Neuronal stem cell (in vitro differentiated cells): ENCODE measurements at regions not wholly inside any gene's neighbourhood (a gene's known extent, or its start where the extent isn't known, plus 50 kb on each side); places are given as distances from the start of the nearest gene placed in this dataset.

Experiments
- DNase-seq: peaks from one replicate; pipeline ENCODE4 v3.0.0-alpha.2; 2013; ENCODE audit warnings: low spot score
- H2AFZ ChIP-seq: one replicate; pipeline ENCODE4 v1.6.1; 2013; ENCODE audit warnings: mild to moderate bottlenecking, low read length, inconsistent platforms
- H2AK5ac ChIP-seq: 2 replicates; pipeline ENCODE4 v1.6.1; 2013; ENCODE audit warnings: low read depth, mild to moderate bottlenecking, inconsistent platforms, low read length, moderate library complexity, mixed read lengths
- H2BK120ac ChIP-seq: 2 replicates; pipeline ENCODE4 v1.6.1; 2013; ENCODE audit warnings: low read depth, mild to moderate bottlenecking, inconsistent platforms, low read length, moderate library complexity, mixed read lengths
- H2BK12ac ChIP-seq: one replicate; pipeline ENCODE4 v1.6.1; 2013; ENCODE audit warnings: low read length, inconsistent platforms
- H2BK15ac ChIP-seq: 2 replicates; pipeline ENCODE4 v1.6.1; 2013; ENCODE audit warnings: mild to moderate bottlenecking, low read length, inconsistent platforms, mixed read lengths
- H2BK5ac ChIP-seq: one replicate; pipeline ENCODE4 v1.6.1; 2013; ENCODE audit warnings: inconsistent platforms, mild to moderate bottlenecking, low read length, moderate library complexity
- H3K14ac ChIP-seq: one replicate; pipeline ENCODE4 v1.6.1; 2013; ENCODE audit warnings: low read length, inconsistent platforms
- H3K18ac ChIP-seq: 2 replicates; pipeline ENCODE4 v1.6.1; 2013; ENCODE audit warnings: low read length, inconsistent platforms
- H3K23ac ChIP-seq: 2 replicates; pipeline ENCODE4 v1.6.1; 2013; ENCODE audit warnings: low read depth, mild to moderate bottlenecking, mixed read lengths, low read length, inconsistent platforms; ENCODE audit not compliant: poor library complexity
- H3K27ac ChIP-seq: replicated peaks from 3 replicates; pipeline ENCODE4 v1.5.1; 2013; ENCODE audit warnings: low read length, inconsistent platforms
- H3K27me3 ChIP-seq, 3 experiments: 2 replicates each; pipeline ENCODE4 v1.6.1; 2013; ENCODE audit warnings: low read length in 3 of 3, mild to moderate bottlenecking in 2 of 3, inconsistent platforms in 1 of 3, low read depth in 1 of 3, mixed read lengths in 1 of 3, moderate library complexity in 1 of 3; ENCODE audit not compliant: control insufficient read depth in 3 of 3, insufficient read depth in 3 of 3
- H3K36me3 ChIP-seq, 2 donors: replicated peaks in 1 of 2; 2 replicates each; pipeline ENCODE4 v1.6.1; 2013; ENCODE audit warnings: low read length in 2 of 2; ENCODE audit not compliant: control insufficient read depth in 2 of 2, insufficient read depth in 2 of 2
- H3K4ac ChIP-seq: 2 replicates; pipeline ENCODE4 v1.6.1; 2013; ENCODE audit warnings: inconsistent platforms, mild to moderate bottlenecking, low read length, moderate library complexity
- H3K4me1 ChIP-seq, 2 donors: 1 replicate in 1 of 2; 2 replicates in 1 of 2; pipeline ENCODE4 v1.6.1; 2013; ENCODE audit warnings: low read length in 2 of 2, low read depth in 1 of 2; ENCODE audit not compliant: control insufficient read depth in 2 of 2, insufficient read depth in 1 of 2
- H3K4me2 ChIP-seq: one replicate; pipeline ENCODE4 v1.6.1; 2013; ENCODE audit warnings: mild to moderate bottlenecking, low read length, inconsistent platforms; ENCODE audit not compliant: insufficient read depth, poor library complexity, severe bottlenecking
- H3K4me3 ChIP-seq, 2 donors: 2 replicates each; pipeline ENCODE4 v1.5.1; 2013; ENCODE audit warnings: low read length in 2 of 2, mild to moderate bottlenecking in 2 of 2, inconsistent platforms in 1 of 2, moderate library complexity in 1 of 2
- H3K79me1 ChIP-seq: one replicate; pipeline ENCODE4 v1.6.1; 2013; ENCODE audit warnings: low read depth, mild to moderate bottlenecking, inconsistent platforms, low read length, moderate library complexity
- H3K9ac ChIP-seq: one replicate; pipeline ENCODE4 v1.6.1; 2013; ENCODE audit warnings: mild to moderate bottlenecking, low read depth, low read length, inconsistent platforms; ENCODE audit not compliant: poor library complexity
- H3K9me3 ChIP-seq, 2 donors: replicated peaks in 1 of 2; 2 replicates each; pipeline versions ENCODE3 to v1.6.1; 2013; ENCODE audit warnings: low read length in 2 of 2, mild to moderate bottlenecking in 2 of 2, inconsistent platforms in 1 of 2, low read depth in 1 of 2, mixed read lengths in 1 of 2, moderate library complexity in 1 of 2; ENCODE audit not compliant: control insufficient read depth in 2 of 2, insufficient read depth in 1 of 2
- H4K8ac ChIP-seq: one replicate; pipeline ENCODE4 v1.6.1; 2013; ENCODE audit warnings: low read depth, mild to moderate bottlenecking, inconsistent platforms, low read length, moderate library complexity
- H4K91ac ChIP-seq: one replicate; pipeline ENCODE4 v1.6.1; 2013; ENCODE audit warnings: low read length, low read depth, mild to moderate bottlenecking, inconsistent platforms; ENCODE audit not compliant: poor library complexity
- WGBS, 2 donors: extraction: QIAGEN DNeasy Blood & Tissue Kit; methylation state at CpG; one replicate each; pipeline ENCODE4 v1.1.7; 2013; ENCODE audit warnings: missing lambda C conversion rate in 2 of 2, mixed read lengths in 1 of 2; ENCODE audit not compliant: insufficient read length in 2 of 2, insufficient replicate concordance in 1 of 2; ENCODE audit errors: extremely low coverage in 2 of 2; 5-methylcytosine and 5-hydroxymethylcytosine counted together

DNA sequence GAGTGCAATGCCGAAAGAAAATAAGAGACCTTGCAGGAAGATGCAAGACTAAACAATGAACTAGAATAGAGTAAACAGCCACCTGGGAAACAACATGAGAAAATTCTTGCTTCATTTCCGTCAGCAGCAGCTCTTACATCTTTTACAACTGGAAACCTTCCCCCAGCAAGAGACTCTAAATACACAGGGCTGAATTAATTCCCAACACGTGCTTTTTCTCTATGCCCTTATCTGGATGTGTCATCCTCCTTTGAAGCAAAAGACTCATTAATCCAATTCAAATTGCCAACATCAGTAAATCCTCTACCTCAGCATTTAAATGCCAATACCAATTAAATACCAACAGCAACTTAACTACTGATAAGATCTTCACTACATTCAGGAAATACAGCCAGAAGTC is 99.0 kb upstream of the PDE1C start:
- Histone ChIP-seq H2AK5ac (no peak overlapping the region), H3K4ac (no peak overlapping the region), H3K4me3 (no peak overlapping the region), H4K8ac (no peak overlapping the region), H2BK120ac (no peak overlapping the region), H4K91ac (no peak overlapping the region), H3K14ac (no peak overlapping the region), H3K4me2 (no peak overlapping the region), H3K4me1 (peaks cover 0 to under 1% of the 10 kb centered on the region in 2 donors), H3K27me3 (peaks cover 0 to 2% (median 0%) of the 10 kb centered on the region in 3 experiments), H2BK12ac (no peak overlapping the region), H3K36me3 (no peaks in the 10 kb centered on the region), H3K9ac (no peak overlapping the region), H3K27ac (no peak overlapping the region), H3K23ac (no peak overlapping the region), H2BK15ac (no peak overlapping the region), H2BK5ac (no peak overlapping the region), H2AFZ (no peak overlapping the region), H3K18ac (no peak overlapping the region), H3K79me1 (no peaks in the 10 kb centered on the region), H3K9me3 (no peaks in the 10 kb centered on the region)
- no peak for DNase-seq
- WGBS, 2 donors, result no CpG with 5 or more reads among the region's 3 CpGs

DNA sequence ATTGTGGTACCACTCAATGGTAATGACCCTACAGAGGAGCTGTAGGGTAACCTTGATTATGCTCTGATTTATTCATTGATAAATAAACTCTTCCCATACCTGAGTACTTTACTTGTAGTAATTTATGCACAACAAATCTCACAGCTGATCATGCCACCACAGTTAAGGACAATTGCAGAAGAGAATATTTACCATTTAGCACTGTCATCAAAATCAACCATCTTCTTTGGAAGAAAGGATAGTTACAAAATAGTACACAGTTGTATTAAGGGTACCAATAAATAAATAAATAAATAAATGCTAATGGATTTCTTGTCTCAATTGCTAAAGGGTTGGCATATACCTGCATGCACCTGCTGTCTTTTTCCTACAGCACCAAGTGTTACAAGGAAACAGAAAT is 97.6 kb upstream of the PDE1C start:
- no peak overlapping the region for H3K18ac ChIP-seq
- no peaks in the 10 kb centered on the region for H3K9me3 ChIP-seq
- no peak overlapping the region for H3K23ac ChIP-seq
- no peak overlapping the region for H2BK120ac ChIP-seq
- no peak overlapping the region for H3K27ac ChIP-seq
- no peak overlapping the region for H2BK12ac ChIP-seq
- no peaks in the 10 kb centered on the region for H3K4me1 ChIP-seq
- H2AK5ac ChIP-seq, result no peak overlapping the region
- no peaks in the 10 kb centered on the region for H3K79me1 ChIP-seq
- H3K9ac ChIP-seq, result no peak overlapping the region
- no peak overlapping the region for H3K4ac ChIP-seq
- no peak overlapping the region for H3K4me2 ChIP-seq
- H3K36me3 ChIP-seq, result no peaks in the 10 kb centered on the region
- no peak overlapping the region for H2BK5ac ChIP-seq
- H3K4me3 ChIP-seq, result no peak overlapping the region
- H4K8ac ChIP-seq, result no peak overlapping the region
- H3K27me3 ChIP-seq, result peaks cover 0 to 2% (median 0%) of the 10 kb centered on the region in 3 experiments
- H2AFZ ChIP-seq, result no peak overlapping the region
- DNase-seq, result no peak
- no peak overlapping the region for H4K91ac ChIP-seq
- no peak overlapping the region for H2BK15ac ChIP-seq
- H3K14ac ChIP-seq, result no peak overlapping the region

DNA sequence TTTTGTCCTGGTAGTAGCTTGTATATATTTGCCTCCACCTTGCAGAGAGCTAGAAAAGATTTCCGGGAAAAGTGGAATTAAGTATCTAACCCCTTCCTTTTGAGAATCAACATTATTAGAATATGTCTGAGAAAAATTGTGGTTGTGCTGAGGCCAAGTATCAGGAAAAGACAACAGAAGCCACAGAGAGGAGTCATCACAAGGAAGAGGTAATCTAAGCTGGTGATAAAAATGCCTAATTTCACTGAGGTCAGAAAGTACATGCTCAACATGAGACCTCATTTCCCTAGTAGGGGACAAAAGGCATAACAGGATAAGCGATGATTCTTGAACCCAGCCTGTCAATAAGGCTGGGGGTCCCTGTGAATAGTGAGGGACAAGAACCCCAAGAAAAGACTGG is 97.0 kb upstream of the PDE1C start:
- no peak overlapping the region for H3K27ac ChIP-seq
- H3K36me3 ChIP-seq, result no peaks in the 10 kb centered on the region
- no peak overlapping the region for H3K4me3 ChIP-seq
- H3K9me3 ChIP-seq, result no peaks in the 10 kb centered on the region
- no peak overlapping the region for H2BK5ac ChIP-seq
- no peak overlapping the region for H4K91ac ChIP-seq
- no peak overlapping the region for H3K14ac ChIP-seq
- no peak overlapping the region for H2BK120ac ChIP-seq
- no peaks in the 10 kb centered on the region for H3K4me1 ChIP-seq
- H2BK12ac ChIP-seq, result no peak overlapping the region
- peaks cover 0 to 2% (median 0%) of the 10 kb centered on the region in 3 experiments for H3K27me3 ChIP-seq
- no peak for DNase-seq
- H3K4ac ChIP-seq, result no peak overlapping the region
- no peaks in the 10 kb centered on the region for H3K79me1 ChIP-seq
- no CpG with 5 or more reads among the region's 2 CpGs for WGBS, 2 donors
- H3K18ac ChIP-seq, result no peak overlapping the region
- no peak overlapping the region for H3K23ac ChIP-seq
- no peak overlapping the region for H2AFZ ChIP-seq
- H2AK5ac ChIP-seq, result no peak overlapping the region
- no peak overlapping the region for H3K4me2 ChIP-seq
- H2BK15ac ChIP-seq, result no peak overlapping the region
- no peak overlapping the region for H3K9ac ChIP-seq
- no peak overlapping the region for H4K8ac ChIP-seq

DNA sequence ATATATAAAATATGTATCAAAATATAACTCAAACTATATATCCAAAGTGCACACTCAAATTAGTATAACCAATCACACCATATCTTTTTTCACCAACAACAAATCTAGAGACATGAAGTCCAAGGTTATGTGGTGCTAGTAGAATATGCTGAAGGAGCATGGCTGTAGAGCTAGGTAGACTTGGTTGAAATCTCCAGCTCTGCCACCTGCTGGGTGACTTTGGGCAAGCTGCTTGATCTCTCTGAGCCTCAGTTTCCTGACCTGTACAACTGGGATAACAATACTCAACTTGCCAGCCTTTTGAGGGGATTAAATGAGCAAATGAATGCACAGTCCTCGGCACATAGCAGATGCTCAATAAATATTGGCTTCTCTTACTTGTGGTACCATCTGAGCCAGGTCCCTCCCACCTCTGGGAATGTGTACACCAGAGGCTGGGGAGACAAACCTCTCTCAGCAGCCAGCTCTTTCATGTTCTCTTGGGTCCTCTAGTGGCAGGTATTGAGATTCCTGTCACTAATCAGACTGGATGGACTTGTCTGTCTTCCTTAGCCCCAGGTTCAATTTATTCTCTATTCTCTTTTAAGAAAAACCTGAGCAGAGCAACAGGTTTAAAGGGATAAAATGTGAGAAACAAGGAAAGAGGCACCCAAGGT is 94.3 kb upstream of the PDE1C start:
- no CpG with 5 or more reads among the region's 1 CpG for WGBS, 2 donors
- Histone ChIP-seq H3K4me1 (no peaks in the 10 kb centered on the region), H3K23ac (no peak overlapping the region), H2BK15ac (no peak overlapping the region), H3K79me1 (no peaks in the 10 kb centered on the region), H2AK5ac (no peak overlapping the region), H3K27ac (no peak overlapping the region), H3K36me3 (no peaks in the 10 kb centered on the region), H3K14ac (no peak overlapping the region), H2AFZ (no peak overlapping the region), H2BK120ac (no peak overlapping the region), H3K18ac (no peak overlapping the region), H3K4me2 (no peak overlapping the region), H4K91ac (no peak overlapping the region), H2BK12ac (no peak overlapping the region), H3K9me3 (no peaks in the 10 kb centered on the region), H4K8ac (no peak overlapping the region), H2BK5ac (no peak overlapping the region), H3K4ac (no peak overlapping the region), H3K27me3 (peaks cover 0 to 2% (median 0%) of the 10 kb centered on the region in 3 experiments), H3K9ac (no peak overlapping the region), H3K4me3 (no peak overlapping the region)
- DNase-seq, result peak; percentile 5
